ENCODE measurements at regions not wholly inside any gene's neighbourhood (a gene's known extent, or its start where the extent isn't known, plus 50 kb on each side); places are given as distances from the start of the nearest gene placed in this dataset.
"Not testable (repeated sequence)": the region's sequence is repeated elsewhere in the genome, so short reads cannot be mapped to it uniquely, and the experiment has no call there.

GRCh38 chr10:28993861-28994260, 295.0 kb upstream of the LYZL1 start:
- Histone ChIP-seq H4K20me1 (ENCODE audit: control insufficient read depth, extremely low read depth, insufficient read depth, low read length) (no peaks in the 10 kb centered on the region), H3K27ac (ENCODE audit: control insufficient read depth, insufficient read depth, low read length) (no peak overlapping the region), H3K4me3 (ENCODE audit: control insufficient read depth in 2 of 3, extremely low read depth in 1 of 3, insufficient read depth in 2 of 3, low read depth in 1 of 3, low read length in 3 of 3) (no peak overlapping the region), H3K4me2 (ENCODE audit: control insufficient read depth, extremely low read depth, insufficient read depth, low read depth, low read length) (no peak overlapping the region), H2AFZ (ENCODE audit: control insufficient read depth, low read length) (no peak overlapping the region), H3K9me1 (ENCODE audit: control insufficient read depth, extremely low read depth, insufficient read depth, low read length) (no peaks in the 10 kb centered on the region), H3K36me3 (ENCODE audit: control insufficient read depth in 2 of 2, extremely low read depth in 1 of 2, insufficient read depth in 2 of 2, low read length in 2 of 2) (no peaks in the 10 kb centered on the region), H3K4me1 (ENCODE audit: control insufficient read depth, extremely low read depth, insufficient read depth, low read length) (peaks cover 17% of the 10 kb centered on the region), H3K9me3 (ENCODE audit: control insufficient read depth, low read depth, low read length) (no peaks in the 10 kb centered on the region), H3K79me2 (ENCODE audit: control insufficient read depth, insufficient read depth, low read length) (no peaks in the 10 kb centered on the region), H3K27me3 (ENCODE audit: control insufficient read depth, extremely low read depth, insufficient read depth, low read length) (no peaks in the 10 kb centered on the region), H3K9ac (ENCODE audit: control insufficient read depth, extremely low read depth, insufficient read depth, low read length) (no peak overlapping the region)
- FAIRE-seq (no peak), DNase-seq (ENCODE audit: low read depth, low spot score) (no peak)
- dilution Hi-C loops (cut with MboI; ENCODE audit: extremely low pct_ligation_motif_present, low sequenced_read_pairs), result no loop called here
- TF ChIP-seq EZH2 (IDR thresholded peaks at IDR 0.05; ENCODE audit: low read length) (no peak), CTCF (optimal IDR thresholded peaks at IDR 0.05 in 1 of 3, IDR thresholded peaks at IDR 0.05 in 1 of 3, conservative IDR thresholded peaks at IDR 0.05 in 1 of 3; ENCODE audit: extremely low read depth in 1 of 3, insufficient read depth in 2 of 3, low read length in 3 of 3) (no peak)

DNA sequence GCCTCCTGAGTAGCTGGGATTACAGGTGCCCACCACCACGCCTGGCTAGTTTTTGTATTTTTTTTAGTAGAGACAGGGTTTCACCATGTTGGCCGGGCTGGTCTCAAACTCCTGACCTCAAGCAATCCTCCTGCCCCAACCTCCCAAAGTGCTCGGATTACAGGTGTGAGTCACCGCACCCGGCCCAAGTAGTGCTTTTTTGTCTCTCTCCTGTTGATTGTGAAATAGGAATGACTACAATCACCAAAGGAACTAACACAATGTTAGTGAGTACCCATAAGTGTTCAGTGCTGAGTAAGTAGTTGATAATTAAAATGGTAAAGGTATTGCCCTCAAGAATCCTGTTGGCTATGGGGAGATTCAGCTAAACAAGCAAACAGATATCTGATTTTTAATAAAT, 294.1 kb upstream of the LYZL1 start:
- H3K36me3 ChIP-seq (ENCODE audit: control insufficient read depth in 2 of 2, extremely low read depth in 1 of 2, insufficient read depth in 2 of 2, low read length in 2 of 2); H3K27ac ChIP-seq (ENCODE audit: control insufficient read depth, insufficient read depth, low read length); DNase-seq (ENCODE audit: low read depth, low spot score); dilution Hi-C loops (cut with MboI; ENCODE audit: extremely low pct_ligation_motif_present, low sequenced_read_pairs); H3K4me3 ChIP-seq (ENCODE audit: control insufficient read depth in 2 of 3, extremely low read depth in 1 of 3, insufficient read depth in 2 of 3, low read depth in 1 of 3, low read length in 3 of 3); H3K9me3 ChIP-seq (ENCODE audit: control insufficient read depth, low read depth, low read length); H2AFZ ChIP-seq (ENCODE audit: control insufficient read depth, low read length); H3K9ac ChIP-seq (ENCODE audit: control insufficient read depth, extremely low read depth, insufficient read depth, low read length); H3K27me3 ChIP-seq (ENCODE audit: control insufficient read depth, extremely low read depth, insufficient read depth, low read length); H3K4me2 ChIP-seq (ENCODE audit: control insufficient read depth, extremely low read depth, insufficient read depth, low read depth, low read length); H3K79me2 ChIP-seq (ENCODE audit: control insufficient read depth, insufficient read depth, low read length); H3K9me1 ChIP-seq (ENCODE audit: control insufficient read depth, extremely low read depth, insufficient read depth, low read length); H4K20me1 ChIP-seq (ENCODE audit: control insufficient read depth, extremely low read depth, insufficient read depth, low read length); FAIRE-seq: not testable (repeated sequence)
- H3K4me1 ChIP-seq (ENCODE audit: control insufficient read depth, extremely low read depth, insufficient read depth, low read length), result peaks cover 17% of the 10 kb centered on the region

GRCh38 chr10:28995497-28995896, 293.4 kb upstream of the LYZL1 start:
- no peaks in the 10 kb centered on the region for H3K27me3 ChIP-seq (ENCODE audit: control insufficient read depth, extremely low read depth, insufficient read depth, low read length)
- no peaks in the 10 kb centered on the region for H3K36me3 ChIP-seq (ENCODE audit: control insufficient read depth in 2 of 2, extremely low read depth in 1 of 2, insufficient read depth in 2 of 2, low read length in 2 of 2)
- peaks cover 17% of the 10 kb centered on the region for H3K4me1 ChIP-seq (ENCODE audit: control insufficient read depth, extremely low read depth, insufficient read depth, low read length)
- H3K79me2 ChIP-seq (ENCODE audit: control insufficient read depth, insufficient read depth, low read length), result no peaks in the 10 kb centered on the region
- H3K4me3 ChIP-seq (ENCODE audit: control insufficient read depth in 2 of 3, extremely low read depth in 1 of 3, insufficient read depth in 2 of 3, low read depth in 1 of 3, low read length in 3 of 3), result no peak overlapping the region
- TF ChIP-seq CTCF (optimal IDR thresholded peaks at IDR 0.05 in 1 of 3, IDR thresholded peaks at IDR 0.05 in 1 of 3, conservative IDR thresholded peaks at IDR 0.05 in 1 of 3; ENCODE audit: extremely low read depth in 1 of 3, insufficient read depth in 2 of 3, low read length in 3 of 3) (no peak), EZH2 (IDR thresholded peaks at IDR 0.05; ENCODE audit: low read length) (no peak)
- DNase-seq (ENCODE audit: low read depth, low spot score), result no peak
- dilution Hi-C loops (cut with MboI; ENCODE audit: extremely low pct_ligation_motif_present, low sequenced_read_pairs), result no loop called here
- no peak overlapping the region for H3K4me2 ChIP-seq (ENCODE audit: control insufficient read depth, extremely low read depth, insufficient read depth, low read depth, low read length)
- H3K27ac ChIP-seq (ENCODE audit: control insufficient read depth, insufficient read depth, low read length), result no peak overlapping the region
- no peak overlapping the region for H2AFZ ChIP-seq (ENCODE audit: control insufficient read depth, low read length)
- H4K20me1 ChIP-seq (ENCODE audit: control insufficient read depth, extremely low read depth, insufficient read depth, low read length), result no peaks in the 10 kb centered on the region
- no peaks in the 10 kb centered on the region for H3K9me3 ChIP-seq (ENCODE audit: control insufficient read depth, low read depth, low read length)
- no peak overlapping the region for H3K9ac ChIP-seq (ENCODE audit: control insufficient read depth, extremely low read depth, insufficient read depth, low read length)
- no peaks in the 10 kb centered on the region for H3K9me1 ChIP-seq (ENCODE audit: control insufficient read depth, extremely low read depth, insufficient read depth, low read length)
- FAIRE-seq, result no peak
